ENCODE measurements at regions not wholly inside any gene's neighbourhood (a gene's known extent, or its start where the extent isn't known, plus 50 kb on each side); places are given as distances from the start of the nearest gene placed in this dataset.
A peak's percentile ranks its signal among the peaks of the same experiment; 100 is the strongest.

- BruUV-seq (replicated peaks), result no TSS peak
These were observed 236.2 kb upstream of the NRIP1 start for GRCh38 chr21:15301014-15301413.

More at GRCh38 chr21:15301014-15301413, 236.2 kb upstream of the NRIP1 start:
- ChIA-PET CTCF (no interaction called here), POLR2A (ENCODE audit: unreplicated experiment) (no interaction called here)
- in situ Hi-C loops (cut with MboI; ENCODE audit: low sequenced_read_pairs) (no loop called here), intact Hi-C loops (cut with micrococcal nuclease) (no loop called here), dilution Hi-C loops (cut with HindIII; ENCODE audit: low sequenced_read_pairs, unreplicated experiment) (no loop called here)
- Histone ChIP-seq H3K4ac (ENCODE audit: low read depth, low read length) (no peak overlapping the region), H2BK5ac (ENCODE audit: low read depth, low read length, poor library complexity, severe bottlenecking) (no peak overlapping the region), H3K23ac (ENCODE audit: low read depth, low read length) (no peak overlapping the region), H3K9ac (ENCODE audit: low read depth, low read length) (no peak overlapping the region), H3K9me3 (ENCODE audit: control insufficient read depth, insufficient read depth, low read length) (no peaks in the 10 kb centered on the region), H3K9me1 (ENCODE audit: insufficient read depth, low read length) (no peaks in the 10 kb centered on the region), H2AK9ac (replicated peaks; ENCODE audit: low read depth, low read length, poor library complexity) (no peak overlapping the region), H3K4me1 (ENCODE audit: control insufficient read depth, insufficient read depth, low read length) (no peaks in the 10 kb centered on the region), H2AFZ (replicated peaks; ENCODE audit: low read length, poor library complexity) (no peak overlapping the region), H4K20me1 (ENCODE audit: insufficient read depth, low read length) (no peaks in the 10 kb centered on the region), H3K79me1 (ENCODE audit: low read depth in 1 of 2, low read length in 2 of 2) (no peaks in the 10 kb centered on the region), H3K56ac (ENCODE audit: extremely low read depth, insufficient read depth, low read length) (no peak overlapping the region), H3K4me2 (ENCODE audit: low read depth, low read length) (no peak overlapping the region), H4K8ac (ENCODE audit: low read depth in 2 of 2, low read length in 2 of 2) (no peak overlapping the region), H4K5ac (ENCODE audit: low read depth, low read length) (no peak overlapping the region), H2BK120ac (ENCODE audit: low read depth, low read length) (no peak overlapping the region), H3K36me3 (ENCODE audit: control insufficient read depth, insufficient read depth, low read length) (no peaks in the 10 kb centered on the region), H3K14ac (replicated peaks; ENCODE audit: low read depth, low read length) (no peak overlapping the region), H2BK15ac (ENCODE audit: low read depth, low read length) (no peak overlapping the region), H3K27me3 (ENCODE audit: control insufficient read depth, insufficient read depth, low read length) (no peaks in the 10 kb centered on the region), H3K4me3 (ENCODE audit: insufficient read depth, low read depth, low read length) (no peak overlapping the region), H3K18ac (ENCODE audit: low read depth, low read length) (no peak overlapping the region), H3K27ac (ENCODE audit: insufficient read depth, low read length) (no peak overlapping the region), H4K91ac (ENCODE audit: insufficient read depth, low read depth, low read length) (no peak overlapping the region), H2AK5ac (ENCODE audit: low read depth, low read length) (no peak overlapping the region), H2BK20ac (ENCODE audit: low read depth, low read length) (no peak overlapping the region)
- 33% methylated on average over 1 of the region's 3 CpGs; no CpG with 5 or more reads in 1 of the 2 experiments for WGBS, 2 experiments (ENCODE audit: extremely low coverage in 2 of 2, insufficient read length in 1 of 2)
- no peak for DNase-seq
- no peak for ATAC-seq (ENCODE audit: low read depth)
- TF ChIP-seq CHD1 (IDR thresholded peaks at IDR 0.05; ENCODE audit: low read depth, low read length) (no peak), NFE2L2 (IDR thresholded peaks at IDR 0.05; ENCODE audit: low read depth, low read length) (peak; percentile 77)

All from IMR-90 (cell line).